KMS-11 (cell line): ENCODE measurements at regions not wholly inside any gene's neighbourhood (a gene's known extent, or its start where the extent isn't known, plus 50 kb on each side); places are given as distances from the start of the nearest gene placed in this dataset.

Experiments
- H2AFZ ChIP-seq: fragments of 200-600 bp; sonication (generic); 2 replicates; pipeline ENCODE4 v1.6.1; 2016; ENCODE audit warnings: antibody characterized with exemption, mixed run types, low read depth
- H3K27ac ChIP-seq: fragments of 200-600 bp; sonication (generic); 2 replicates; pipeline ENCODE4 v1.6.1; 2016; ENCODE audit warnings: mild to moderate bottlenecking, mixed run types
- H3K27me3 ChIP-seq: fragments of 200-600 bp; sonication (generic); 2 replicates; pipeline ENCODE4 v1.6.1; 2017; ENCODE audit warnings: mild to moderate bottlenecking, low read depth, mixed run types, moderate library complexity; ENCODE audit not compliant: insufficient read depth
- H3K36me3 ChIP-seq: fragments of 200-600 bp; sonication (generic); 2 replicates; pipeline ENCODE4 v1.6.1; 2017; ENCODE audit warnings: mild to moderate bottlenecking, mixed run types; ENCODE audit not compliant: insufficient read depth
- H3K4me1 ChIP-seq: fragments of 200-600 bp; sonication (generic); 2 replicates; pipeline ENCODE4 v1.6.1; 2016; ENCODE audit warnings: mild to moderate bottlenecking, low read depth, mixed run types; ENCODE audit not compliant: poor library complexity, severe bottlenecking
- H3K4me2 ChIP-seq: fragments of 200-600 bp; sonication (generic); 2 replicates; pipeline ENCODE4 v1.7.0; 2016; ENCODE audit warnings: mild to moderate bottlenecking, mixed run types
- H3K4me3 ChIP-seq: fragments of 200-600 bp; sonication (generic); IDR thresholded peaks from 2 replicates; pipeline ENCODE4 v1.6.1; 2017; ENCODE audit warnings: low read depth, low read length, mixed read lengths; ENCODE audit not compliant: insufficient read depth
- H3K79me2 ChIP-seq: fragments of 200-600 bp; sonication (generic); 2 replicates; pipeline ENCODE4 v1.6.1; 2016; ENCODE audit warnings: low read depth, mixed run types; ENCODE audit not compliant: insufficient read depth
- H3K9ac ChIP-seq: fragments of 200-600 bp; sonication (generic); 2 replicates; pipeline ENCODE4 v1.6.1; 2016; ENCODE audit warnings: mild to moderate bottlenecking, mixed run types
- H4K20me1 ChIP-seq: fragments of 200-600 bp; sonication (generic); 2 replicates; pipeline ENCODE4 v1.6.1; 2016; ENCODE audit warnings: mild to moderate bottlenecking, mixed run types; ENCODE audit not compliant: insufficient read depth
- TF ChIP-seq, protein P1 (sequence below): fragments of 200-600 bp; sonication (generic); conservative IDR thresholded peaks from 2 replicates; pipeline ENCODE4 v1.6.1; 2017; ENCODE audit warnings: low read depth, mild to moderate bottlenecking, antibody characterized with exemption, low read length, moderate library complexity, mixed read lengths

DNA sequence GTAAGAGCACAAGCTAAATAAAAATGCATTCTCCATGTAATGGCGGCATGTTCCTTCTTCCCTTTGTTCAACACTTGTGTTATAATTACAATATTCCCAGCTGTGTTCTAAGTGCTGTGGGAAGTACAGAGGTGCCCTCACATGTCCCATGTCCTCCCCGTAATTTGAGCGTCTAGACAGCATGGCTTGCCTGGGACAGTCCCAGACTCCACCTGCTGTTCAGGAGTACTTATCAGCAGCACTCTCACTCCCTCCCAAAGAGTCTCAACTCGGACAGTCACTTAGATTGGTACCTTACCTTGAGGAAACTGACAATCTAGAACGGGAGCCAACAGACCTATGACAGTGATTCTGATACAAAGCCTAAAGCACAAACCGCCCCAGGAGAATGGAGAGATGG, 370.5 kb downstream of the EIPR1 start:
- Histone ChIP-seq H3K79me2 (no peaks in the 10 kb centered on the region), H2AFZ (no peak overlapping the region), H3K4me2 (no peak overlapping the region), H3K36me3 (no peaks in the 10 kb centered on the region), H3K4me1 (no peaks in the 10 kb centered on the region), H3K4me3 (no peak overlapping the region), H3K27ac (no peak overlapping the region), H3K27me3 (no peaks in the 10 kb centered on the region), H4K20me1 (no peaks in the 10 kb centered on the region), H3K9ac (no peak overlapping the region)
- TF ChIP-seq, protein P1, sequence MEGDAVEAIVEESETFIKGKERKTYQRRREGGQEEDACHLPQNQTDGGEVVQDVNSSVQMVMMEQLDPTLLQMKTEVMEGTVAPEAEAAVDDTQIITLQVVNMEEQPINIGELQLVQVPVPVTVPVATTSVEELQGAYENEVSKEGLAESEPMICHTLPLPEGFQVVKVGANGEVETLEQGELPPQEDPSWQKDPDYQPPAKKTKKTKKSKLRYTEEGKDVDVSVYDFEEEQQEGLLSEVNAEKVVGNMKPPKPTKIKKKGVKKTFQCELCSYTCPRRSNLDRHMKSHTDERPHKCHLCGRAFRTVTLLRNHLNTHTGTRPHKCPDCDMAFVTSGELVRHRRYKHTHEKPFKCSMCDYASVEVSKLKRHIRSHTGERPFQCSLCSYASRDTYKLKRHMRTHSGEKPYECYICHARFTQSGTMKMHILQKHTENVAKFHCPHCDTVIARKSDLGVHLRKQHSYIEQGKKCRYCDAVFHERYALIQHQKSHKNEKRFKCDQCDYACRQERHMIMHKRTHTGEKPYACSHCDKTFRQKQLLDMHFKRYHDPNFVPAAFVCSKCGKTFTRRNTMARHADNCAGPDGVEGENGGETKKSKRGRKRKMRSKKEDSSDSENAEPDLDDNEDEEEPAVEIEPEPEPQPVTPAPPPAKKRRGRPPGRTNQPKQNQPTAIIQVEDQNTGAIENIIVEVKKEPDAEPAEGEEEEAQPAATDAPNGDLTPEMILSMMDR, result no peak

DNA sequence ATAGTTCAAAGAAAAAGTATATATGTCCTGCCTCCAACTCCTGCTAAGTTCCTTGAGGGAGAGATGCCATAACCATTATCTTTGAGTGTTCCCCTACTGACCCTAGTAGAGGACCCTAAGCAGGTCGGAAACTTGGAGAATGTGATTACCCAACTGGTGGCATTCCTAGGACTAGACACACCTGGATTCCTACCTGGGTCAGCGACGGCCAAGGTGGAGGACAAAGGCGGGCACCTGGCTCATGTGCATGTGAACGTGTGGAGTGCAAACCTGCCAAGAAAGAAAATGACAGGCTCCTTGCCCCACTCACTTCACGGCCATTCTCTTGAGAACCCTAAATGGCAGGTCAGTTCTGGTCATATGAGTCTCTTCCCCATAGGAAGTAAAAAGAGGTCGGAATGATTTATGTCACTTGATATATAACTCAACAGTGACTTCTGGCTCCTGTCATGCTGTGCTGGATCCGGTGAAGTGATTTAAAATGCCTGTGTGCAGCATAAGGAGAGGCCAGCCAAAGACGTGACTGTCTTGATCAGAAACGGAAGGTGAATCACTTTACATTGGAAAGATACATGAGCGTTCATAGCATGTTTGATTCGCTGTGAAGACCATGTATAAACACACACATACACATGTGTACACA, 371.6 kb downstream of the EIPR1 start:
- Histone ChIP-seq H3K9ac (no peak overlapping the region), H3K27me3 (no peaks in the 10 kb centered on the region), H2AFZ (no peak overlapping the region), H3K79me2 (no peaks in the 10 kb centered on the region), H3K4me1 (no peaks in the 10 kb centered on the region), H4K20me1 (no peaks in the 10 kb centered on the region), H3K36me3 (no peaks in the 10 kb centered on the region), H3K27ac (no peak overlapping the region), H3K4me3 (no peak overlapping the region), H3K4me2 (no peak overlapping the region)
- TF ChIP-seq, protein P1, result no peak

DNA sequence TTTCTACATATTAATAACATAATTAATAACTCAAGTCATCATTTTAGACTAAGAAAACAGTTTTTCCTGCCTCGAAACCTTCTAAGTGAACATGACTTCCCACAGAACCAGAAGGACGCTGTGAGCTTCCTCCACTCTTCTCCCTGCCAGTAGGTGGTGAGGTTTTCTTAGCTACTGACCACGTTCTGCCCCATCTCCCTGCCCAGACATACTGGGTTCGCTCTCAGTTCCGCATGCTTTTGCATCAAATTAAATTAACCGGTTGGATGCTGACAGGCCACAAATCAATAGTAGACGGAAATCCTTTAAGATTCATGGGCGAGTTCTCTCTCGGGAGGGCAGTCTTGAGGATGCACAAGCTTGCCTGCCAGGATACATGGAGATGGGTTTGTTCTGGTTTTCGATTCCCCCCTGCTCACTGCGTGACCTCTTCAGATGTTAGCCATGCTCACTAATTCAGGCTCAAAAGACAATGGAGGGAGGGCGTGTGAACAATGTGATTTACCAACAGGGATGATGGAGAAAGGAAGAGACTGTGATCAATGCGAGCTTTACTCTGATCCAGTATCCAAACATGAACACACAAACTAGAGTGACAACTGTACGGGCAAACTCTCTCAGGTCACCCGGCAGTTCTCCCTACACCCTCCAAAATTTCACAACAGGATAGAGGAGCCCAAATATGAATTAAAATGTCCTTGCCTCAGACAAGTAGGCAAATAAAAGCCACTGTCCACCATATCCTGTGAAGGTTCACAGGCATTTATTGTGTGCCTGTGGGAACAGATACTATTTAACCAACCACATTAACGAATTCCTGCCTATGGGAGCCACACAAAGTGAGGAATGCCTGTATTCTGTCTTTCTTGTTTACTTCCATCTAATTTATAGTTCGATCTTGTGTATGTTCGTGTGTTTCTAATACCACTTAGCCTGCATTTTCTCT, 375.7 kb downstream of the EIPR1 start:
- Histone ChIP-seq H3K4me2 (no peak overlapping the region), H3K79me2 (no peaks in the 10 kb centered on the region), H3K9ac (no peak overlapping the region), H3K4me1 (no peaks in the 10 kb centered on the region), H3K27me3 (no peaks in the 10 kb centered on the region), H3K36me3 (no peaks in the 10 kb centered on the region), H3K4me3 (no peak overlapping the region), H2AFZ (no peak overlapping the region), H3K27ac (no peak overlapping the region), H4K20me1 (no peaks in the 10 kb centered on the region)
- TF ChIP-seq, protein P1, result no peak

DNA sequence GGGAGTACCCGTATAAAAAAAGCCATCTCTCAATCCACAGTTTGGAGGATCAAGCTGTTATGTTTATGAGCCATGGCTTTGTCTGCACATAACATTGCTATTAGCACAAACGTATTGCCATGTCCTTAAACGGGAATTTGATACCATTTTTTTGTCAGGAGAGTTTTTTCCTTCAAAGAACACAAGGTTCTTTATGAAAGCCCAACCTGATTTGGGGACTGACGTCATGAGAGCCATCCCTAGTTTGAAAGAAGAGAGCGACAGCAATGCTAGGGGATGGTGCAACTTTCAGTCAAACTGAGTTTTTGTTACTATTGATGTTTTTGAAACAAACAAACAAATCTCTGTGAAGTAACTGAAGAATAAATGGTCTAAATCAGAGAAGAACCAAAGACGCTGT, 376.6 kb downstream of the EIPR1 start:
- Histone ChIP-seq H3K36me3 (no peaks in the 10 kb centered on the region), H4K20me1 (no peaks in the 10 kb centered on the region), H3K4me1 (no peaks in the 10 kb centered on the region), H2AFZ (no peak overlapping the region), H3K4me2 (no peak overlapping the region), H3K27ac (no peak overlapping the region), H3K4me3 (no peak overlapping the region), H3K79me2 (no peaks in the 10 kb centered on the region), H3K9ac (no peak overlapping the region), H3K27me3 (no peaks in the 10 kb centered on the region)
- TF ChIP-seq, protein P1, result no peak
